Iris pigment epithelial cell (primary cell): ENCODE measurements at regions not wholly inside any gene's neighbourhood (a gene's known extent, or its start where the extent isn't known, plus 50 kb on each side); places are given as distances from the start of the nearest gene placed in this dataset.

ENCODE experiments used
- DNase-seq: peaks from one replicate; pipeline ENCODE4 v3.0.0-alpha.2; 2011; ENCODE audit warnings: low read depth

DNA sequence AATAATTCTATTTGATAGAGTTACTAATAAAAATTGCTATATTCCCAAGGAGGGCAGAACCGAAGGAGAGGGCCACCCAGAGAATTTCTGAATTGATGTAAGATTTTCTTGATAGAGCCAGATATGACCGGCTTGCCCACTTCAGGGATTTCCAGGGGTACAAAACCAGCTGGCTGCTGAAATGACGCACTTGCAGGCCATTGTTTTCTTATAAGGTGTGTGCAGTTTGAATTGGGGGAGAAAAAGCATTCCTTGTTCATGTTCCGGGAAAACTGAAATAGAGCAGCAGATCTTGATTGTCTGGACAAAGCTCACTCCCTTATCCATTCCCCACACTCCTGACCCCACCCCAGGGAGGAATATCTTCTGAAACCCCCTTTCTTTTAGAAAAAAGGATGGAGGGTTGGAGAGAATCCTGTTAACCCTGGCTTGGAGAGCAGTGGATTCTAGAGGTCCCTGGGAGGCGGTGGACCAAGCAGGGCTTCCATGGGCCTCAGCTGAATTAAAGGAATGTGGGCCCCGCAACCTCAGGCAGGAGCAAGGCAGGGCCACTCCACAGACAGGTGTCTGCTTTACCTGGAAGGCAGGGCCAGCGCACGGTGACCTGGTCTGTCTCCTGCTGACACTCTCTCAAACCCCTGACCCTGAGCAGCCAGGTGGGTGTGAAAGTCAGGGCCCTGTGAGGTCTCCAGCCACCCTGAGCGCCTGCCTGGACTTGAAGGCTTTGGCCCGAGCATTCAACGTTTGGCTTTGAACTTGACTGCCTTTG, 96.4 kb downstream of the TMEM170B start:
- DNase-seq: no peak

DNA sequence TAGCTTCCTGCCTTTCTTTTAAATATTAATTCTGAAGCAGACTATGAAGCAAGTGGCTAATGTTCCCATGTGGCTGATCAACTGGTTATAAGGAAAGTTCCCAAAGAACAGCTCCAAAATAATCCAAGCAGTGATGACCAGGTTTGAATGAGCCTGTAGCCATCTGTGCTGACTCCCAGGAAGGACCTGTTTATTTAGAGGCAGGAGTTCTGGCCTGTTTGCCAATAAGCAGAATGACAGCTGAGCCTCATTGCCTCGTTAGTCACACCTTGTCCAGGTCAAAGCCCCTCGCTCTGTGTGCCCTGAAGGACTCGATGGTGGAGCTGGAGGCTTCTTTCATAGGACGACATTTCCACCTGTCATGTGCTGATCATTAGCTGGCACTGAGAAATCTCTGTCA, 97.4 kb downstream of the TMEM170B start:
- DNase-seq: no peak

DNA sequence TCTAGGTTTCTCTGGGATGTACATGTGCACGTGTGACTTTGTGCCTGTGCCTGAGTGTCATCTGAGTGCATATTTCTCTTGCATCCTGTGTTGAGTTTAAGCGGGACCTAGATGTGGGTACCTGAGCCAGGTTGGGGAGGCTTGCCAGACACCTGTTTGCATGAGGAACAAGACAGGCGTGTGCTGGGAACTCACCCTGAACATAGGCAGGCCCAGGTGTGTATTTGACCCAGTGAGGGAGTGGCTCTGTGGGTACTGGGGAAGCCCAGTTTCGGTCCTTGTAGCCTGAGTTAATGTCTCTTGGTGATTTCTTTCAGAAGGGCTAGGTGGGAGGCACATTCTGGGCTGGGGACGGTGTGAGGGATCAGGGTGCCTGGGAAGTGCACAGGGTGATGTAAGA, 98.6 kb downstream of the TMEM170B start:
- DNase-seq: no peak

DNA sequence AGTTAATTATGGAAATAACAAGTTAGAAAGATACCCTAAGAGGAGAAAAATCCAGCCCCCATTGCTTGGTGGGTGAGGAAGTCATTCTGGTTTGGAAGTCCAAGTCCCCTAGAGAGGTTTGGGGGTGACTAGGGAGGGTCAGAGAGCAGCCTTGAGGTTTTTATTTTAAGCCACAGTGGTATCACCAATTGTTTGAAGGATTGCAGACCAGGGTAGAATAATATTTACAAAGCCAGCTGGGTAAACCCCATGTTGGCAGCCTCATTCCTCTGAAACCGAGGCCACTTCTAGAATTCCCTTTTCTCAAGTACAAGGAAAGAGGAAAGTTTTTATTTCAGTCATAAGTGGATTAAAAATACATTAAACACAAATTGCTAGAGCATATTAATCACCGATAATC, 99.7 kb downstream of the TMEM170B start:
- no peak for DNase-seq

DNA sequence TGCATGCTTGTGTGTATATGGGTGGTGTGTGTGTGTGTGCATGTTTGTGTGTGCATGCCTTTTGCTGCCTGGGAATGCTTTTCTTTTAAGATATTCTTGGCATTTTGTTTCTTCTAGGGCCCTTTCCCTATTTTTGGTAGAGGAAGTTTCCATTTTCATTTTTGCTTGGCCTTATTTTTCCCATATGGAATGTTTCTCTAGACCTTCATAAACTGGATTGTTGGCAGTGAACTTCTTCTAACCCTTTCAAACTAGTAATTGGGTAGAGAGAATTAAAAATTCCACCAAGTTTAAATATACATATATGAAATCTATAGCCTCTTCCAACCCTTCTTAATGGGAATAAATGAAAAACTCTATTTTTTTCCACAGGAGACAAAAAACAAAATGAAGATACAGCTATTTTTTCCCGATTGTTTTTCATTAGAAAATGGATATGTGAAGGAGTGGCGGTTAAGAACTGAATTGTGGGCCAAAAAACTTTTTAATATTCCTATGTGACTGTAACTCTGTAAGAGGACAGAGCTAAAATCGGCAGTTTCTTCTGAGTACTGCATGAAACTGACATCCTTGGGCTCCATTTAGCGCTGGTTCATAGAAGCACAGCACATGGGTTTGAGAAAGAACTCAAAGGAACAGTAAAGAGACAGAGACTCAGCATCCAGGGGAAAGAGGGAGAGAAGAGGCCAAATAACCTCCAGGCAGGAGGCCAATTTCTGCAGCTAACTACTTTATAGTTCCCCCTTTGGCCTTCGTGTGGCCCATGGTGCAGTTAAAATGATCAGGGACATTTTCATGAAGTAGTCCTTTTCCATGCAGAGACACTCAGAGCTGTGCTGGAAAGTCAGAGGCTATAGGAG, 102.1 kb downstream of the TMEM170B start:
- no peak for DNase-seq

DNA sequence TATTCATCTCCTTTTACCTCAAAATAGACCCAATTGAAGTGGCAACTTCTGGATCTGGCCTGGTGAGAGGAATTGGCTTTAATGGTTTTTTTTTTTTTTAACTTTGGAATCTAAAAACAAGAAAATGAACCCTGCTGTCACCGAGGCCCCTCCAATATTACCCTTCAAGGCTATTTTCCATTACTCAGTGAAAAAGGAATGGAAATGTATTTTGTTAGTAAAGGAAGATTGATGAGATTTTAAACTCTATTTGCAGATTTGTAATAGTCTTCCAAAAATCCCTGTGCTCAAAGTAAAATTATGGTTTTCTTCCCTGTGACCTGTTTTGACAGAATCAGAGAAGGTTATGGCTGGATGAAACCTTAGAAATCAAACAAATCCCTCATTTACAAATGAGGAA, 102.9 kb downstream of the TMEM170B start:
- no peak for DNase-seq

DNA sequence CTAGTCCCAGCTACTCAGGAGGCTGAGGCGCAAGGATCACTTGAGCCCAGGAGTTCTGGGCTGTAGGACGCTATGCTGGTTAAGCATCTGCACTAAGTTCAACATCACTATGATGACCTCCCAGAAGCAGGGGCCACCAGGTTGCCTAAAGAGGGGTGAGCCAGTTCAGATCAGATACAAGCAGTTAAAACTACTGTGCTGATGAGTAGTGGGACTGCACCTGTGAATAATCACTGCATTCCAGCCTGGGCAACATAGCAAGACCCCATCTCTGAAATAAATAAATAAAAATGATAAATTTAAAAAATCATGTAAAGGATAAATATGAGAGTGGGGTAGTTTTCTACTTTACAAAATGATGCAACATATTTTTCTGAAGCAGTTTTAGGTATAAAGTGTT, 106.5 kb downstream of the TMEM170B start:
- DNase-seq: no peak

DNA sequence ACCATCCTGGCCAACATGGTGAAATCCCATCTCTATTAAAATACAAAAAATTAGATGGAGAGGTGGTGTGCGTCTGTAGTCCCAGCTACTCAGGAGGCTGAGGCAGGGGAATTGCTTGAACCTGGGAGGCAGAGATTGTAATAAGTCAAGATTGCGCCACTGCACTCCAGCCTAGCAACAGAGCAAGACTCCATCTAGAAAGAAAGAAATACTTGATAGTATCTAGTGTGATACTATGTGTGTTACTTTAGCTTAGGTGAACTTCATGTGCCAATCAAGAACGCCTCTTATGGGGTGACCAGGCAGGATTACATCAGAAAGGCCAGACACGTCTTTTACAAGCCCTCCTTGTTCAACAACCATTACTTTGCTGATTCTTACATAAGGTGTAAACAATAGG, 107.1 kb downstream of the TMEM170B start:
- DNase-seq: no peak

DNA sequence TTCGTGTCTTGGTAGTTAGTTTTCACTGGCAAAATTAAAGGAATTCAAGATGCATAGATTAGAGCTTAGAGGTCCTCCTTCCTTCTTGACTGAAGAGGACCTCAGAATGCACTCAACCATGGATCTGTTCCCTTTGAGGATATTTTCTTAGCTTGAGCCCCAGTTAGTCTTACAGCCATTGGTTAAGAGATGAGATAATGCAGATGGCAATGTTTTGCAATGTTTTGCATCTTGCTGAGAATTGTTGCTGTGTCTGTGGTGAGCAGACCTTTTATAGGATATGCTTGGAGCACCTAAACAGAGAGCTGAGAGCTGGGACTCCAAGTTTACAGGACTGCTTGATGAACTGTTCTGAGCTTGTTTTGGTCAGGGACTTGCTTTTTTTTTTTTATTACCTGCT, 107.5 kb downstream of the TMEM170B start:
- peak; percentile 35 for DNase-seq

DNA sequence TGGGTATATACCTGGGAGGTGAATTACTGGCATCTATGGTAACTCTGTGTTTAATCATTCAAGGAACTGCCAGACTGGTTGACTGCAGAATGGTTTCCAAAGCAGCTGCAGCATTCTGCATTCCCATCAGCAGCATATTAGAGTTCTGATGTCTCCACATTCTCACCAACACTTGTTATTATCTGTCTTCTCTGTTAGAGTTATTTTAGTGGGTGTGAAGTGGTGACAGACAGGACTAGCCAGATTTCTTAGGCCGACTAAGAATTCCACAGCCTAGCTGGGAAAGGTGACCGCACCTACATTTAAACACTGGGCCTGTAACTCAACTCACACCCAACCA, 110.9 kb downstream of the TMEM170B start:
- DNase-seq: no peak

DNA sequence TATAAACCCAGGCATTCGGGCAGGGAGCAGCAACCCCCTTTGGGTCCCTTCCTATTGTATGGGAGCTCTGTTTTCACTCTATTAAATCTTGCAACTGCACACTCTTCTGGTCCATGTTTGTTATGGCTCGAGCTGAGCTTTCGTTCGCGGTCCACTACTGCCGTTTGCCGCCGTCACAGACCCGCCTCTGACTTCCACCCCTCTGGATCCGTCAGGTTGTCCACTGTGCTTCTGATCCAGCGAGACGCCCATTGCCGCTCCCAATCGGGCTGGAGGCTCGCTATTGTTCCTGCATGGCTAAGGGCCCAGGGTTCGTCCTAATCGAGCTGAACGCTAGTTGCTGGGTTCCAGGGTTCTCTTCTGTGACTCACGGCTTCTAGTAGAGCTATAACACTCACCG, 111.3 kb downstream of the TMEM170B start:
- DNase-seq: no peak

DNA sequence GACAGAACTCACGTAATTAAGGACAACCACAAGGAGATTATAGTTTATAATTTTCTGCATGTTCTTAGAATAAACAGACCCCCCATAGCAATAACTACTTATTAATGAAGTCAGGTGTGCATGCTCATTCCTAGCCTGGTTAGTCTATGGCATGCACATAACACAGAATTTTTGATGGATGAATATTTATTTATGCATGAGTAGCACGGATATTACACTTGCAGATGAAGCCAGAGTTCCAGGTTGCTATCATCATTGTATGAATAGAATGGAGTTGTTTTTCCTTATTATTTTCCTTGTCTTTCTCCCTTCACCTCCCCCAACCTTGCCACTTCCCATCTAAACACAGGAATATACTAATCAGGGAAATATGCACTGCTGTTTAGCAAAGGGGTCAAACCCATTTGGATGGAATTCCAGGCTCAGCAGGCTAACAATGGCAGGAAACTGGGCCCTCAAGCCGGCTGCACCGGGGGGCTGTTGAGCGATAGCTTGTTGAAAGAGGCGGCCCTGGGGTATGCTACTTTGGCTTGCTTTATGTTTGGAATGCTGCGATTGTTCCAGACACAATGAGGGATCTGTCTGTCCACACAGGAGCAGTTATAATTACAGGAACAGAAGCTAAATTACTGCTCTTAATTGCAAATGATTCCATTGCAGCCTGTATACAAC, 112.6 kb downstream of the TMEM170B start:
- peak; percentile 63 for DNase-seq

DNA sequence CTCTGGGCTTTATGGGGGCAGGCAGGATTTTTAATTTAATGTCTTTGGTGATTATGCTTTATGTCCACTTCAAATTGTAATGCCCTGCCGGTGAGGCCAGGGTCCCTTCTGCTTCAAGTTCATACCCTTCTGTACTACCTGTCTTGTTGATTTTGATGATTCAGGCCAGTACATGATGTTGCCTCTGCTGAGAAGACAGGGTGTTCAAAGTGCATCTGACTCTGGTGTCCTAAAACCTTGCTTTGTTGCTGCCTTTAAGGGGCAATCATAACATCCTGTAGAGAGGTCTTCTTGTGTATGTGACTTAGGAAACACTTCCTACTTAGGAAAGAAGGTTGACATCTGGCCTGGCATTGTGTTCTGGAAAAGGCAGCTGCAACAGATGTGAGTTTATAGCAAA, 113.2 kb downstream of the TMEM170B start:
- peak; percentile 11 for DNase-seq

DNA sequence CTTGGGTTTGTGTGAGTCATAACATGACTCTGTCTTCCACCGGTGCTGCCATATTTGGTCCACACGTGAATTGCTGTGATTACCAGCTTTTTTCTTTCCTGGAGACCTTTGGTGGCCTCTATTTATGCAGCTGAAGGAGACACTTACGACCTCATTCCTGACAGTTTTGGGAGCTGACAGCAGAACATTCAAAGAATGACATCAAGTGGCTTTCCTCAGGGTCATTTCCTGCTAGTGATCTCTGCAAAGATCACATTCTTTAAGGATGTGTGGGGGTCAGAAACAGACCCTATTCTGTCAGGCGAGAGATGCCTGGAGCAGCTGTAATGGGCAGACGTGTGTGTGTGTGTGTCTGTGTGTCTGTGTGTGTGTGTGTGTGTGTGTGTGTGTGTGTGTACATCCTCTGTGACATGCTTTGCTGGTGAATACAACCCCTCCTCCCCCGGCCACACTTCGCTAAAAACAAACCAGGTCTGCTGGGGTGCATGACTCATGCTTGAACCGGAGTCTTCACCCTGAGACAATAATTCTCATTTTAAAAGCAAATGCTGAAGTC, 115.6 kb downstream of the TMEM170B start:
- peak; percentile 93 for DNase-seq

DNA sequence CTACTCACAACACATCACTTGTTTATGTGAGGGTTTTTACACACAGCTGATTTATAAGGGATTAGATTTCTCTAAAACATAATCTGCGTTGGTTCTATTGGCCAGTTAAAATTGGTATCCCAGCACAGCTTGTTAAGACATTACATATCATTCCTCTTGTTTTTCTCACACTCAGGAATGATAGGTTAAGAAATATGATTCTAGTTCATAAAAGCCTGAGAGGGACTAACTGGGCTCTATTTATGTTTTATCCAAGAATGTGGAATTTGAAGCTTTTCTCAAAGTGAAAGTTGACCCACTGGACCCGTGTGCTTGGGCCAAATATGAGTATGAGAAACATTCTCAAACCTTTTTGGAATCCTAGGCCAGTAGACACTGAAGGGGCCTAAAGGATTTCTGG, 117.3 kb downstream of the TMEM170B start:
- peak; percentile 56 for DNase-seq

DNA sequence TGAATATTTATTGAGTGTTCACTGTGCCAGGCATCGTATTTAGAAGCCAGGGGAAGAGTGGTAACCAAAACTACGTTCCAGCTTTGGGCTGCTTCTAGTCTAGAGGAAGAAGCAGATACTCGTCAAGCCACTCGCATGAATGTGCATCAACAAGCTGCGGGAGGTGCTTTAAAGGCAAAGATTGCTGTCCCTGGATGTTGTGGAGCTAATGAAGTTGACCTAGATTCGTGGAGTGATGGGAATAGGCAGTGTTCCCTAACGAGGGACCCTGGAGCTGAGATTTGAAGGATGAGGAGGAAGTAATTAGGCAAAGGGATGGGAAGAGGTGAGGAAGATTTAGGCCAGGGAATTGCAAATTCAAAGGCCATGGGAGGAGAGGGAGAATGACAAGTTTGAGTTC, 118.9 kb downstream of the TMEM170B start:
- DNase-seq: no peak

DNA sequence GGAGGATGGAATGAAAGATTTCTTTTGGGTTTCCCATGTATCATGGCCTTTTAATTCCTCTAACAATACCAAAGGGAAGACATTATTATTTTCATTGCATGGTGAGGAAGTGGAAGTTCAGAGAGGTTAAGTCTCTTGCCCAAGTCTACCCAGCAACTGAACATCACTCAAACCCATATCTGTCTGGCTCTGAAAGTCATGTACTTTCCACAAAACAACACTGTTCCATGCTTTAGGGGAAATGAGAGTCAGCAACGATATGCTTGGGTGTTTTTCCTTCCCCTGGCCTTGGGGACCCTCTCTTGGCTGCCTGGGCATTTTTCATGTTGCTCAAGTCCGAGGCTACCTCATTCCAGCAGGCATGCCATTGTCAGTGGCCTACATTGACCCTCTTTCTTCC, 118.8 kb downstream of the ADTRP start:
- DNase-seq: no peak

DNA sequence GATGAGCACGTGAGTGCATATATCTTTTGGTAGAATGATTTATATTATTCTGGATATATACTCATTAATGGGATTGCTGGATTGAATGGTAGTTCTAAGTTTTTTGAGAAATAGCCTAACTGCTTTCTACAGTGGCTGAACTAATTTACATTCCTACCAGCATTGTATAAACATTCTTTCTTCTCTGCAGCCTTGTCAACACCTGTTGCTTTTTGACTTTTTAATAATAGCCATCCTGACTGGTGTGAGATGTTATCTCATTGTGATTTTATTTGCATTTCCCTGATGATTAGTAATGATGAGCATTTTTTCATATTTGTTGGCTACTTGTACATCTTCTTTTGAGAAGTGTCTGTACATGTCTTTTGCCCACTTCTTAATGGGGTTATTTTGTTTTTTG, 116.3 kb downstream of the ADTRP start:
- no peak for DNase-seq

DNA sequence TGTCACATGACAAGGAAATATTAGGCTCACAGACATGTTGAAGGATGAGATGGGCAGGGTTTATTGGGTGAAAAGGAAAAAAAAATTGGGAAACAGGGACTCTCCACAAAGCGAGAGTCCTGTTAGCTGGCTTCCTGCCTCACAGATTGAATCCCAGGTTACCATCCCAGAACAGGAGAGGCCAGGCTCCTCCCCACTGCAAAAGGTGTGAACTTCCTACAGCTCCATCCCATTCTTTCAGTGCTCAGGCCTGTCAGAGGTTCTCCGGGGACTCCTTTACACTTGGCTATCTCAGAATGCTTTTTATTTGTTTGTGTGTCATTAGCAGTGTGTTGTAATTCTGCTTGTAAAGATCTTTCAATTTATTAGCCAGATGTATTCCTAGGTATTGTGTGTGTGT, 115.1 kb downstream of the ADTRP start:
- no peak for DNase-seq
